OCI-LY3 (cell line): ENCODE measurements at regions not wholly inside any gene's neighbourhood (a gene's known extent, or its start where the extent isn't known, plus 50 kb on each side); places are given as distances from the start of the nearest gene placed in this dataset.
"Not testable (repeated sequence)": the region's sequence is repeated elsewhere in the genome, so short reads cannot be mapped to it uniquely, and the experiment has no call there.

Experiments used
- H2AFZ ChIP-seq: fragments of 200-600, 300-600 bp; shearing (Covaris generic); 2 replicates; pipeline ENCODE4 v1.6.0; 2014; ENCODE audit warnings: antibody characterized with exemption, low read depth, low read length
- H3K27ac ChIP-seq: fragments of 200-600, 300-600 bp; sonication (generic); 2 replicates; pipeline ENCODE4 v1.5.1; 2014; ENCODE audit warnings: mild to moderate bottlenecking, low read length, moderate library complexity, mixed read lengths
- H3K27me3 ChIP-seq: fragments of 200-600, 300-600 bp; sonication (generic); 2 replicates; pipeline ENCODE4 v1.6.1; 2014; ENCODE audit warnings: low read depth, low read length, mixed read lengths
- H3K36me3 ChIP-seq: fragments of 200-600, 300-600 bp; sonication (generic); replicated peaks from 2 replicates; pipeline ENCODE3; 2014; ENCODE audit warnings: low read depth, low read length, mixed read lengths
- H3K4me1 ChIP-seq: fragments of 300-600, 200-600 bp; sonication (generic); 2 replicates; pipeline ENCODE4 v1.6.1; 2014; ENCODE audit warnings: low read length, mixed read lengths
- H3K4me2 ChIP-seq: fragments of 200-600, 300-600 bp; sonication (generic); 2 replicates; pipeline ENCODE4 v1.6.1; 2014; ENCODE audit warnings: low read length, mixed read lengths
- H3K4me3 ChIP-seq: fragments of 300-600, 200-600 bp; sonication (generic); 2 replicates; pipeline ENCODE4 v1.5.1; 2014; ENCODE audit warnings: antibody characterized with exemption, mild to moderate bottlenecking, low read length, moderate library complexity
- H3K79me2 ChIP-seq: fragments of 300-600, 200-600 bp; shearing (Covaris generic); 2 replicates; pipeline ENCODE4 v1.6.1; 2014; ENCODE audit warnings: mild to moderate bottlenecking, low read length, mixed read lengths
- H3K9ac ChIP-seq: fragments of 300-600, 200-600 bp; shearing (Covaris generic); 2 replicates; pipeline ENCODE4 v1.6.0; 2014; ENCODE audit warnings: mild to moderate bottlenecking, low read length, moderate library complexity
- H3K9me3 ChIP-seq: fragments of 200-600, 300-600 bp; shearing (Covaris generic); 2 replicates; pipeline ENCODE4 v1.6.1; 2014; ENCODE audit warnings: low read length, mixed read lengths; ENCODE audit not compliant: insufficient read depth
- H4K20me1 ChIP-seq: fragments of 200-600, 300-600 bp; sonication (generic); 2 replicates; pipeline ENCODE4 v1.6.1; 2016; ENCODE audit warnings: low read length, mixed read lengths; ENCODE audit not compliant: insufficient read depth
- CTCF ChIP-seq: fragments of 200-600, 300-600 bp; sonication (generic); IDR thresholded peaks from 2 replicates; pipeline ENCODE4 v1.5.1; 2014; ENCODE audit warnings: antibody characterized with exemption, low read length, low read depth
- EZH2phosphoT487 ChIP-seq: fragments of 200-600 bp; shearing (Covaris generic); IDR thresholded peaks from 2 replicates; pipeline ENCODE4 v1.6.1; 2018; ENCODE audit warnings: antibody characterized with exemption, mixed run types, low read depth

GRCh38 chr2:241966647-241967466 is 97.3 kb downstream of the RTP5 start:
- Histone ChIP-seq H3K4me3 (no peak overlapping the region), H3K79me2 (no peaks in the 10 kb centered on the region), H4K20me1 (no peaks in the 10 kb centered on the region), H3K9ac (no peak overlapping the region), H3K27me3 (no peaks in the 10 kb centered on the region), H3K36me3 (no peaks in the 10 kb centered on the region), H3K4me2 (no peak overlapping the region; the same call in 1 of the 2 replicates), H3K4me1 (peaks cover 25% of the 10 kb centered on the region), H3K27ac (no peak overlapping the region), H3K9me3 (no peaks in the 10 kb centered on the region), H2AFZ (no peak overlapping the region)
- no peak for TF ChIP-seq CTCF

- Histone ChIP-seq H3K79me2 (no peaks in the 10 kb centered on the region), H3K27me3 (no peaks in the 10 kb centered on the region), H3K4me2 (no peak overlapping the region), H3K27ac (no peak overlapping the region), H2AFZ (no peak overlapping the region), H3K9me3 (no peaks in the 10 kb centered on the region), H3K4me1 (peaks cover 25% of the 10 kb centered on the region), H3K9ac (no peak overlapping the region), H3K4me3 (no peak overlapping the region), H4K20me1 (no peaks in the 10 kb centered on the region), H3K36me3 (no peaks in the 10 kb centered on the region)
- TF ChIP-seq CTCF (no peak), EZH2phosphoT487 (no peak)
These were observed 98.1 kb downstream of the RTP5 start for GRCh38 chr2:241967467-241968144.

GRCh38 chr2:241968417-241968816 is 98.9 kb downstream of the RTP5 start:
- Histone ChIP-seq H2AFZ (no peak overlapping the region), H3K9ac (no peak overlapping the region), H3K79me2 (no peaks in the 10 kb centered on the region), H3K27me3 (no peaks in the 10 kb centered on the region), H3K4me2 (no peak overlapping the region), H3K27ac (no peak overlapping the region), H3K9me3 (no peaks in the 10 kb centered on the region), H4K20me1 (no peaks in the 10 kb centered on the region), H3K4me1 (peaks cover 17% of the 10 kb centered on the region), H3K36me3 (peaks cover 4% of the 10 kb centered on the region), H3K4me3 (no peak overlapping the region)
- TF ChIP-seq EZH2phosphoT487 (no peak), CTCF (no peak)

GRCh38 chr2:241969182-241969581 is 99.7 kb downstream of the RTP5 start:
- H3K27ac ChIP-seq, H2AFZ ChIP-seq, H3K4me3 ChIP-seq, H3K4me2 ChIP-seq, H3K9ac ChIP-seq, H3K9me3 ChIP-seq, H4K20me1 ChIP-seq, H3K79me2 ChIP-seq, H3K36me3 ChIP-seq, H3K27me3 ChIP-seq: not testable (repeated sequence)
- H3K4me1 ChIP-seq: peaks cover 14% of the 10 kb centered on the region
